Chondrocyte (in vitro differentiated cells): ENCODE measurements at regions not wholly inside any gene's neighbourhood (a gene's known extent, or its start where the extent isn't known, plus 50 kb on each side); places are given as distances from the start of the nearest gene placed in this dataset.

ENCODE experiments used
- DNase-seq: peaks from one replicate; pipeline ENCODE4 v3.0.0; 2021; ENCODE audit warnings: mixed read lengths, low spot score
- H3K27ac Mint-ChIP-seq: one replicate; pipeline ENCODE4 v1.8.0; 2021; ENCODE audit warnings: mild to moderate bottlenecking, moderate library complexity, mixed read lengths; ENCODE audit not compliant: unreplicated experiment
- H3K27me3 Mint-ChIP-seq: 2 replicates; pipeline ENCODE4 v1.8.0; 2021; ENCODE audit warnings: low read depth, mixed read lengths
- H3K36me3 Mint-ChIP-seq: 2 replicates; pipeline ENCODE4 v1.8.0; 2021; ENCODE audit warnings: low read depth, mixed read lengths
- H3K4me1 Mint-ChIP-seq: 2 replicates; pipeline ENCODE4 v1.8.0; 2021; ENCODE audit warnings: low read depth, mild to moderate bottlenecking, mixed read lengths
- H3K4me3 Mint-ChIP-seq: one replicate; pipeline ENCODE4 v1.8.0; 2021; ENCODE audit warnings: mild to moderate bottlenecking, moderate library complexity, mixed read lengths; ENCODE audit not compliant: unreplicated experiment
- H3K9me3 Mint-ChIP-seq: 2 replicates; pipeline ENCODE4 v1.8.0; 2021; ENCODE audit warnings: low read depth, mixed read lengths
- TF ChIP-seq, protein P1 (sequence below): fragments of 200-600 bp; sonication (generic); IDR thresholded peaks from 2 replicates; pipeline ENCODE4 v1.5.0; 2021; ENCODE audit warnings: antibody characterized with exemption, mild to moderate bottlenecking, moderate library complexity

DNA sequence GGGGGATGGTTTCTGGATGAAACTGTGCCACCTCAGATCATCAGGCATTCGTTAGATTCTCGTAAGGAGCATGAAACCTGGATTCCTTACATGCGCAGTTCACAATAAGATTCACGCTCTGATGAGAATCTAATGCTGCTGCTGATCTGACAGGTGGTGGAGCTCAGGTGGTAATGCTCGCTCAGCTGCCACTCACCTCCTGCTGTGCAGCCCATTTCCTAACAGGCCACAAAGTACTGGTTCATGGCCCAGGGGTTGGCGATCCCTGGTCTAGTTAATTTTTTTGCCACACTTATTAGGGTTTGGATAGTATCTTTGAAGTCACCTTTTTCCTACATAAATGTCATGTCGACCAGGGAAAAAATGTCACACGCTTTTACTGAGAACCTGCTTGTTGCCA is 96.8 kb upstream of the MLIP start:
- peaks cover 8% of the 10 kb centered on the region for H3K9me3 Mint-ChIP-seq
- H3K4me1 Mint-ChIP-seq: peaks cover 19% of the 10 kb centered on the region
- no peaks in the 10 kb centered on the region for H3K27me3 Mint-ChIP-seq
- no peak for DNase-seq
- no peak overlapping the region for H3K4me3 Mint-ChIP-seq
- peaks cover 2% of the 10 kb centered on the region for H3K36me3 Mint-ChIP-seq
- TF ChIP-seq, protein P1, sequence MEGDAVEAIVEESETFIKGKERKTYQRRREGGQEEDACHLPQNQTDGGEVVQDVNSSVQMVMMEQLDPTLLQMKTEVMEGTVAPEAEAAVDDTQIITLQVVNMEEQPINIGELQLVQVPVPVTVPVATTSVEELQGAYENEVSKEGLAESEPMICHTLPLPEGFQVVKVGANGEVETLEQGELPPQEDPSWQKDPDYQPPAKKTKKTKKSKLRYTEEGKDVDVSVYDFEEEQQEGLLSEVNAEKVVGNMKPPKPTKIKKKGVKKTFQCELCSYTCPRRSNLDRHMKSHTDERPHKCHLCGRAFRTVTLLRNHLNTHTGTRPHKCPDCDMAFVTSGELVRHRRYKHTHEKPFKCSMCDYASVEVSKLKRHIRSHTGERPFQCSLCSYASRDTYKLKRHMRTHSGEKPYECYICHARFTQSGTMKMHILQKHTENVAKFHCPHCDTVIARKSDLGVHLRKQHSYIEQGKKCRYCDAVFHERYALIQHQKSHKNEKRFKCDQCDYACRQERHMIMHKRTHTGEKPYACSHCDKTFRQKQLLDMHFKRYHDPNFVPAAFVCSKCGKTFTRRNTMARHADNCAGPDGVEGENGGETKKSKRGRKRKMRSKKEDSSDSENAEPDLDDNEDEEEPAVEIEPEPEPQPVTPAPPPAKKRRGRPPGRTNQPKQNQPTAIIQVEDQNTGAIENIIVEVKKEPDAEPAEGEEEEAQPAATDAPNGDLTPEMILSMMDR: no peak
- H3K27ac Mint-ChIP-seq: no peak overlapping the region

DNA sequence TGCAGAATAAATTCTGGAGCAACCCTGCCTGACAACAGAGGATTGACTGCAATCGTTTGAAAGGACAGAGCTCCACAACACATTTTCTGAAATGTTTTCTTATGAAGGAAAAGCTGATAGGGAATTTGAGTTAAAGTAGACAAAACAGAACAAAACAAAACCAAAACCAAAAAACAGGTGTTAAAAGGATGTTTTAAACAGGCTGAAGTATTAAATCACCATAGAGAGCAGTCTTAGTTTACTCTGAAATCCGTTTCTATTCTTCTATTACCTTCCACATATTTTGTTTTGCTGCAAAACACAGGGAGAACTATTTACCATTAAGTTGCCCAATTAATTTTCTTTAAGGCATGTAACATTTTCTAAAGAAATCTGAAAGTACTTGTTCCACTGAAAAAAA is 93.4 kb upstream of the MLIP start:
- TF ChIP-seq, protein P1: no peak
- Mint-ChIP-seq H3K4me3 (no peak overlapping the region), H3K9me3 (peaks cover 8% of the 10 kb centered on the region), H3K36me3 (peaks cover 2% of the 10 kb centered on the region), H3K4me1 (no peaks in the 10 kb centered on the region), H3K27ac (no peak overlapping the region), H3K27me3 (no peaks in the 10 kb centered on the region)
- DNase-seq: no peak

DNA sequence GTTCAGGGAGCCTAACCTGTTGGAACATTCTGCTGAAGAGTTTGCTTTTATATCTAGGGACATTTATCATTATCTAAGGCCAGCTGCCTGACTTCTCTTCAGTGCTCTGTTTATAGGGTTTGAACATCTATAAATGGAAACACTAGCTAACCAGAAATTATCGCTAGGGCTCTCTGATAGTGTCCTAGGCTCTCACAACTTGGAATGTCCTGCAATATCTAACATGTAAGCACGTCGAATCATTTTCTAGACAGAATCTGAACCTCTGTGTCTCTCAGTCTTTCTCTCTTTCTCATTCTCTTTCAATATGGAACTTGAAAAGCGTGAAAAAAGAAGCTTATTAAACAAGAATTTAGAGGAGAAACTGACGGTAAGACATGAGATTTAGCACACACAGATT is 92.5 kb upstream of the MLIP start:
- H3K9me3 Mint-ChIP-seq: peaks cover 5% of the 10 kb centered on the region
- H3K4me3 Mint-ChIP-seq: no peak overlapping the region
- H3K27ac Mint-ChIP-seq: no peak overlapping the region
- no peaks in the 10 kb centered on the region for H3K36me3 Mint-ChIP-seq
- H3K27me3 Mint-ChIP-seq: no peaks in the 10 kb centered on the region
- DNase-seq: no peak
- no peaks in the 10 kb centered on the region for H3K4me1 Mint-ChIP-seq
- TF ChIP-seq, protein P1: no peak

DNA sequence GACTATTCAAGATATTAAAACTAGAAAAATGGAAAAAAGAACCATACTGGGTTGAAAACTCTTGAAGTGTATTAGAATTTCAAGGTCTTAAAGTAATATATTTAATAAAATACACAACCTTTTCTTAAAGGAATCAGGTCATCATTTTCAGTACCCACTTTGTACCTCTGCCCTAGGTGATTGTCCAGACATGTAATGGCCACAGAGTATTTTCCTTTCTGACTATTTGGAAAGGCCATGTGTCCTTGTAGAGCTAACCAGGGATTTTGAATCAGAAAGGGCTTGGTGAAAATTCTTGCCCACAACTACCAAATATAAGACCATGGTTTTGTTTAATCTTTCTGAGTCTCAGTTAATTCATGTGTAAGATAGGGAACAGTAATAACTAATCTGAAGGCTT is 91.4 kb upstream of the MLIP start:
- H3K4me3 Mint-ChIP-seq: no peak overlapping the region
- TF ChIP-seq, protein P1: no peak
- H3K9me3 Mint-ChIP-seq: no peaks in the 10 kb centered on the region
- no peaks in the 10 kb centered on the region for H3K27me3 Mint-ChIP-seq
- DNase-seq: no peak
- no peak overlapping the region for H3K27ac Mint-ChIP-seq
- H3K4me1 Mint-ChIP-seq: no peaks in the 10 kb centered on the region
- no peaks in the 10 kb centered on the region for H3K36me3 Mint-ChIP-seq

DNA sequence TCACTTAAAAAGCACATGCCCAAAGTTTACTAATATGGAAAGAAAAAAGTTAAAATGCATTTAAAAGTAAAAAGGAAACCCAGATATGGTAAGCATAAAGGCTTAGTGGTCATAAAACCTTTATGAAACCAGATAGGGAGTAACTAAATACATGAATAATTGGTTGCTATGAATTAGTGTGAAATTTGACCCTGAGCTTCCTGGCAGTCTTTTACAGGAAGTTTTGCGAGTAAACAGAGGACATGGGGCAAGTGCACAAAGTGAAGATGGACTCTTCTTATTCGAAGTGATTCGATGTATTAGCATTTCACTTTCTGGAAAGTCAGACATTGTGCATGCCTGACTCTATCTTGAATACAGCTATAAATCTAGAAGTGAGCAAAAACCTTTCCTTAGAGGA is 90.9 kb upstream of the MLIP start:
- no peaks in the 10 kb centered on the region for H3K9me3 Mint-ChIP-seq
- H3K4me3 Mint-ChIP-seq: no peak overlapping the region
- TF ChIP-seq, protein P1: no peak
- no peaks in the 10 kb centered on the region for H3K27me3 Mint-ChIP-seq
- H3K27ac Mint-ChIP-seq: no peak overlapping the region
- H3K36me3 Mint-ChIP-seq: no peaks in the 10 kb centered on the region
- no peaks in the 10 kb centered on the region for H3K4me1 Mint-ChIP-seq
- no peak for DNase-seq
